H1 (cell line): ENCODE measurements at regions not wholly inside any gene's neighbourhood (a gene's known extent, or its start where the extent isn't known, plus 50 kb on each side); places are given as distances from the start of the nearest gene placed in this dataset.

Experiments used
- CTCF ChIA-PET: fragments of 300-600 bp; sonication (Branson Sonifier 250); formaldehyde crosslinking; loops from one replicate; lab custom pipeline; 2021; ENCODE audit not compliant: partially characterized antibody; lab: Charles Lee
- POLR2A ChIA-PET: fragments of 300-600 bp; sonication (Branson Sonifier 250); formaldehyde crosslinking; loops from one replicate; lab custom pipeline; 2021; ENCODE audit warnings: inconsistent platforms; ENCODE audit not compliant: partially characterized antibody; lab: Charles Lee
- DNase-seq, 2 experiments: peaks; one replicate each; pipeline versions ENCODE4 v3.0.0 to v3.0.0-alpha.2; 2010 to 2022; ENCODE audit warnings: low spot score in 2 of 2, low read depth in 1 of 2, mixed read lengths in 1 of 2
- FAIRE-seq: peaks from 2 replicates; lab custom pipeline; 2011; peaks lifted over from hg19 to GRCh38; lab: Jason Lieb, UNC
- H2AFZ ChIP-seq: 2 replicates; pipeline ENCODE4 v1.8.1; 2012; ENCODE audit warnings: low read length, inconsistent platforms
- H2AK5ac ChIP-seq: 2 replicates; pipeline ENCODE4 v1.6.1; 2013; ENCODE audit warnings: low read depth, low read length
- H2BK120ac ChIP-seq: replicated peaks from 2 replicates; pipeline ENCODE3; 2013; ENCODE audit warnings: low read depth, low read length, inconsistent platforms
- H2BK12ac ChIP-seq: 2 replicates; pipeline ENCODE4 v1.6.1; 2013; ENCODE audit warnings: low read depth, low read length
- H2BK15ac ChIP-seq: 2 replicates; pipeline ENCODE4 v1.6.1; 2013; ENCODE audit warnings: low read length
- H2BK20ac ChIP-seq: 2 replicates; pipeline ENCODE4 v1.6.1; 2013; ENCODE audit warnings: low read length
- H2BK5ac ChIP-seq: 2 replicates; pipeline ENCODE4 v1.6.1; 2013; ENCODE audit warnings: low read depth, low read length
- H3K14ac ChIP-seq: 2 replicates; pipeline ENCODE4 v1.6.1; 2013; ENCODE audit warnings: inconsistent platforms; ENCODE audit not compliant: insufficient read length
- H3K18ac ChIP-seq: 2 replicates; pipeline ENCODE4 v1.6.1; 2013; ENCODE audit warnings: low read length; ENCODE audit errors: extremely low read depth
- H3K23ac ChIP-seq: 2 replicates; pipeline ENCODE4 v1.6.1; 2013; ENCODE audit warnings: inconsistent platforms; ENCODE audit not compliant: insufficient read length
- H3K23me2 ChIP-seq: 2 replicates; pipeline ENCODE4 v1.6.1; 2013; ENCODE audit warnings: low read depth, low read length
- H3K27ac ChIP-seq: 2 replicates; pipeline ENCODE4 v1.6.1; 2011; ENCODE audit warnings: low read depth, low read length, inconsistent platforms
- H3K27me3 ChIP-seq, 4 experiments: replicated peaks in 1 of 4; 1 replicate in 1 of 4; 2 replicates in 3 of 4; pipeline versions ENCODE4 v1.6.1 to v1.8.1; 2011 to 2013; ENCODE audit warnings: low read length in 3 of 4, mild to moderate bottlenecking in 3 of 4, inconsistent platforms in 2 of 4, mixed read lengths in 2 of 4, moderate library complexity in 1 of 4; ENCODE audit not compliant: control insufficient read depth in 3 of 4, insufficient read depth in 3 of 4; ENCODE audit errors: extremely low read depth in 1 of 4
- H3K36me3 ChIP-seq, 4 experiments: 2 replicates each; pipeline versions ENCODE4 v1.6.1 to v1.8.1; 2011 to 2013; ENCODE audit warnings: mild to moderate bottlenecking in 4 of 4, low read length in 3 of 4, moderate library complexity in 2 of 4, control low read depth in 1 of 4, inconsistent platforms in 1 of 4; ENCODE audit not compliant: insufficient read depth in 4 of 4, control insufficient read depth in 2 of 4
- H3K4ac ChIP-seq: replicated peaks from 2 replicates; pipeline ENCODE3; 2013; ENCODE audit warnings: low read length, low read depth, mixed read lengths, inconsistent platforms; ENCODE audit not compliant: insufficient read length
- H3K4me1 ChIP-seq, 4 experiments: replicated peaks in 1 of 4; 1 replicate in 1 of 4; 2 replicates in 3 of 4; pipeline versions ENCODE4 v1.6.1 to v1.8.1; 2011 to 2013; ENCODE audit warnings: low read length in 3 of 4, inconsistent platforms in 2 of 4, mixed read lengths in 1 of 4; ENCODE audit not compliant: insufficient read depth in 4 of 4, control insufficient read depth in 3 of 4
- H3K4me2 ChIP-seq, 2 experiments: 2 replicates each; pipeline versions ENCODE4 v1.6.1 to v1.8.1; 2011 to 2013; ENCODE audit warnings: low read depth in 2 of 2, low read length in 2 of 2, control low read depth in 1 of 2, inconsistent platforms in 1 of 2, mild to moderate bottlenecking in 1 of 2; ENCODE audit not compliant: insufficient read depth in 1 of 2
- H3K4me3 ChIP-seq, 4 experiments: fragments of 200-600, 300-600 bp in 1 of 4; sonication (generic), shearing (Covaris generic), sonication (Bioruptor Twin) in 1 of 4; 2 replicates each; pipeline versions ENCODE4 v1.5.1 to v1.8.1; 2011 to 2016; ENCODE audit warnings: low read length in 4 of 4, low read depth in 3 of 4, control low read depth in 2 of 4, inconsistent platforms in 2 of 4, mild to moderate bottlenecking in 2 of 4, mixed read lengths in 1 of 4, moderate library complexity in 1 of 4; ENCODE audit not compliant: insufficient read depth in 2 of 4; ENCODE audit errors: extremely low read depth in 1 of 4
- H3K56ac ChIP-seq: replicated peaks from 2 replicates; pipeline ENCODE3; 2013; ENCODE audit warnings: low read depth, mild to moderate bottlenecking, mixed read lengths, low read length, inconsistent platforms; ENCODE audit not compliant: insufficient read length
- H3K79me1 ChIP-seq: 2 replicates; pipeline ENCODE4 v1.6.1; 2013; ENCODE audit warnings: low read depth, low read length, control low read depth
- H3K79me2 ChIP-seq, 2 experiments: 2 replicates each; pipeline versions ENCODE4 v1.6.1 to v1.8.1; 2012 to 2013; ENCODE audit warnings: low read length in 2 of 2, mild to moderate bottlenecking in 2 of 2, inconsistent platforms in 1 of 2; ENCODE audit not compliant: insufficient read depth in 2 of 2, control insufficient read depth in 1 of 2
- H3K9ac ChIP-seq, 4 experiments: replicated peaks in 1 of 4; 1 replicate in 1 of 4; 2 replicates in 3 of 4; pipeline versions ENCODE4 v1.6.1 to v1.8.1; 2011 to 2013; ENCODE audit warnings: low read depth in 3 of 4, low read length in 3 of 4, control low read depth in 2 of 4, mild to moderate bottlenecking in 2 of 4, moderate library complexity in 2 of 4, inconsistent platforms in 1 of 4; ENCODE audit errors: extremely low read depth in 1 of 4
- H3K9me3 ChIP-seq, 2 experiments: 2 replicates each; pipeline versions ENCODE4 v1.6.1 to v1.8.1; 2012 to 2013; ENCODE audit warnings: mild to moderate bottlenecking in 2 of 2, moderate library complexity in 2 of 2, control low read depth in 1 of 2, inconsistent platforms in 1 of 2, low read depth in 1 of 2, low read length in 1 of 2, mixed read lengths in 1 of 2; ENCODE audit not compliant: insufficient read depth in 2 of 2
- H4K20me1 ChIP-seq, 2 experiments: replicated peaks in 1 of 2; 2 replicates each; pipeline versions ENCODE3 to v1.8.1; 2011 to 2013; ENCODE audit warnings: inconsistent platforms in 2 of 2, low read length in 2 of 2, mild to moderate bottlenecking in 1 of 2; ENCODE audit not compliant: insufficient read depth in 2 of 2, control insufficient read depth in 1 of 2
- H4K5ac ChIP-seq: 2 replicates; pipeline ENCODE4 v1.6.1; 2013; ENCODE audit warnings: low read length, low read depth, mixed read lengths, inconsistent platforms; ENCODE audit not compliant: insufficient read length
- H4K8ac ChIP-seq: 2 replicates; pipeline ENCODE4 v1.8.0; 2013; ENCODE audit warnings: mild to moderate bottlenecking, moderate library complexity, low read length, inconsistent platforms; ENCODE audit not compliant: insufficient read depth; ENCODE audit errors: extremely low read depth
- H4K91ac ChIP-seq: replicated peaks from 2 replicates; pipeline ENCODE3; 2013; ENCODE audit warnings: low read length, mixed read lengths, inconsistent platforms; ENCODE audit not compliant: insufficient read length
- ASH2L ChIP-seq: fragments of 200-600, 300-600 bp; sonication (generic); IDR thresholded peaks from one replicate; pipeline ENCODE4 v1.7.1; 2017; ENCODE audit warnings: low read length
- CTBP2 ChIP-seq: IDR thresholded peaks from 2 replicates; pipeline ENCODE4 v1.7.0; 2011; ENCODE audit warnings: borderline replicate concordance, mild to moderate bottlenecking, moderate library complexity, mixed read lengths, low read length; ENCODE audit not compliant: insufficient read depth, insufficient read length
- E2F6 ChIP-seq: IDR thresholded peaks from 2 replicates; pipeline ENCODE4 v1.6.1; 2012; ENCODE audit warnings: inconsistent platforms
- GABPA ChIP-seq: IDR thresholded peaks from 2 replicates; pipeline ENCODE4 v1.6.1; 2011; ENCODE audit warnings: mild to moderate bottlenecking, low read length, moderate library complexity, borderline replicate concordance; ENCODE audit not compliant: insufficient read depth
- KDM1A ChIP-seq: fragments of 200-600, 300-600 bp; sonication (generic); IDR thresholded peaks from 2 replicates; pipeline ENCODE4 v1.7.1; 2016; ENCODE audit warnings: mild to moderate bottlenecking, low read length, borderline replicate concordance
- RAD21 ChIP-seq, 2 experiments: IDR thresholded peaks in 1 of 2; conservative IDR thresholded peaks in 1 of 2; 2 replicates each; pipeline ENCODE4 v1.6.1; 2011; ENCODE audit warnings: low read depth in 2 of 2, low read length in 2 of 2, improper control_type of control experiment in 1 of 2, inconsistent platforms in 1 of 2, mild to moderate bottlenecking in 1 of 2, moderate library complexity in 1 of 2
- SAP30 ChIP-seq: fragments of 300-600 bp; sonication (generic); IDR thresholded peaks from 2 replicates; pipeline ENCODE4 v1.7.1; 2012; ENCODE audit warnings: low read length, moderate library complexity, mild to moderate bottlenecking, inconsistent platforms; ENCODE audit not compliant: insufficient read depth, insufficient replicate concordance
- SP4 ChIP-seq: IDR thresholded peaks from 2 replicates; pipeline ENCODE4 v1.6.1; 2012; ENCODE audit warnings: low read length, inconsistent platforms
- WGBS, 2 experiments: shearing (Covaris generic) in 1 of 2; methylation state at CpG; one replicate each; pipeline versions ENCODE4 v1.1.6 to v1.1.7; 2013 to 2015; ENCODE audit warnings: low lambda C conversion rate in 2 of 2, mixed read lengths in 2 of 2, inconsistent platforms in 1 of 2, low coverage in 1 of 2, missing lambda C conversion rate in 1 of 2; ENCODE audit not compliant: insufficient replicate concordance in 2 of 2, insufficient coverage in 1 of 2, insufficient read length in 1 of 2; ENCODE audit errors: extremely low coverage in 1 of 2, missing lambda C conversion rate in 1 of 2; 5-methylcytosine and 5-hydroxymethylcytosine counted together
- TF ChIP-seq, protein P1 (sequence below): IDR thresholded peaks from 2 replicates; pipeline ENCODE4 v1.6.1; 2011; ENCODE audit warnings: low read depth, mild to moderate bottlenecking, low read length; ENCODE audit not compliant: insufficient read depth

- H2BK5ac ChIP-seq, result no peak overlapping the region
- peaks cover 4% of the 10 kb centered on the region; the same call in 1 of the 2 replicates for H3K23me2 ChIP-seq
- H4K20me1 ChIP-seq, result no peaks in the 10 kb centered on the region
- H2AK5ac ChIP-seq, result no peak overlapping the region
- no peak overlapping the region for H4K91ac ChIP-seq
- H3K36me3 ChIP-seq, result no peaks in the 10 kb centered on the region
- peak overlapping the region; percentile 57; the same call in 1 of the 2 replicates for H4K8ac ChIP-seq
- H3K9ac ChIP-seq, result no peak overlapping the region
- no peak overlapping the region for H2BK12ac ChIP-seq
- H2BK120ac ChIP-seq, result no peak overlapping the region
- H3K4me2 ChIP-seq, result no peak overlapping the region
- FAIRE-seq (no peak), DNase-seq (no peak)
- H3K4me1 ChIP-seq, result peaks cover 0 to 5% (median 0%) of the 10 kb centered on the region in 4 experiments; a peak in 2 of 7 replicates
- no peaks in the 10 kb centered on the region for H3K79me2 ChIP-seq
- WGBS, 2 experiments, result 100% methylated on average over 2 of the region's 2 CpGs; no CpG with 5 or more reads in 1 of the 2 experiments
- H3K18ac ChIP-seq, result no peak overlapping the region
- no peak overlapping the region for H3K4ac ChIP-seq
- no peak overlapping the region for H2AFZ ChIP-seq
- H3K56ac ChIP-seq, result no peak overlapping the region
- H3K23ac ChIP-seq, result no peak overlapping the region
- no peaks in the 10 kb centered on the region for H3K79me1 ChIP-seq
- H4K5ac ChIP-seq, result no peak overlapping the region
- no peak overlapping the region for H3K27ac ChIP-seq
- H3K14ac ChIP-seq, result no peak overlapping the region
- no peak overlapping the region for H2BK15ac ChIP-seq
- CTCF ChIA-PET, result interaction anchor here (0.6 to 1.0 kb wide), 2 partner anchors 10 to 14 kb away, joined by 3 to 4 read pairs; no protein-coding TSS in a partner anchor
- H3K27me3 ChIP-seq, result peaks cover 0 to 5% (median 0%) of the 10 kb centered on the region in 4 experiments; a peak in 1 of 7 replicates
- H3K9me3 ChIP-seq, result no peaks in the 10 kb centered on the region
- POLR2A ChIA-PET, result no interaction called here
- no peak overlapping the region for H3K4me3 ChIP-seq
- H2BK20ac ChIP-seq, result no peak overlapping the region
- TF ChIP-seq SP4 (no peak), E2F6 (no peak), GABPA (no peak), ASH2L (no peak), KDM1A (no peak), RAD21 (IDR thresholded peaks at IDR 0.05 in 1 of 2, conservative IDR thresholded peaks at IDR 0.05 in 1 of 2; ENCODE audit: low read depth in 2 of 2, low read length in 2 of 2) (no peak), SAP30 (no peak), CTBP2 (no peak)
- TF ChIP-seq, protein P1, sequence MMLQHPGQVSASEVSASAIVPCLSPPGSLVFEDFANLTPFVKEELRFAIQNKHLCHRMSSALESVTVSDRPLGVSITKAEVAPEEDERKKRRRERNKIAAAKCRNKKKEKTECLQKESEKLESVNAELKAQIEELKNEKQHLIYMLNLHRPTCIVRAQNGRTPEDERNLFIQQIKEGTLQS, result no peak
Observed at GRCh38 chr2:7194950-7195349, 277.7 kb downstream of the RNF144A start.
